OCI-LY7 (cell line): ENCODE measurements at regions not wholly inside any gene's neighbourhood (a gene's known extent, or its start where the extent isn't known, plus 50 kb on each side); places are given as distances from the start of the nearest gene placed in this dataset.

ENCODE experiments used
- BruUV-seq: library from RNA; stranded (reverse); fragments of 400-500 nt; replicated peaks from 2 replicates; lab custom pipeline; 2021; lab: Mats Ljungman, UMichigan
- CTCF ChIA-PET: fragments of 300-600 bp; sonication (Branson Sonifier 250); formaldehyde crosslinking; loops from one replicate; lab custom pipeline; 2022; ENCODE audit warnings: antibody characterized with exemption; ENCODE audit not compliant: unreplicated experiment; lab: Charles Lee
- POLR2A ChIA-PET: fragments of 300-600 bp; sonication (Branson Sonifier 250); formaldehyde crosslinking; loops from one replicate; lab custom pipeline; 2022; ENCODE audit warnings: antibody characterized with exemption; lab: Charles Lee
- DNase-seq: peaks from one replicate; pipeline ENCODE4 v3.0.0-alpha.2; 2015; ENCODE audit warnings: low spot score
- H2AFZ ChIP-seq: fragments of 200-600 bp; sonication (generic), shearing (Covaris generic); 2 replicates; pipeline ENCODE4 v1.6.1; 2014; ENCODE audit warnings: mild to moderate bottlenecking, antibody characterized with exemption, low read length, moderate library complexity
- H3K27ac ChIP-seq: fragments of 200-600 bp; sonication (generic); 2 replicates; pipeline ENCODE4 v1.5.1; 2014; ENCODE audit warnings: mixed run types, low read depth, mild to moderate bottlenecking, moderate library complexity, low read length, inconsistent platforms; ENCODE audit not compliant: poor library complexity, severe bottlenecking
- H3K36me3 ChIP-seq: fragments of 200-600 bp; sonication (generic); 2 replicates; pipeline ENCODE4 v1.6.1; 2014; ENCODE audit warnings: mild to moderate bottlenecking, antibody characterized with exemption, low read length, moderate library complexity, mixed read lengths; ENCODE audit not compliant: insufficient read depth
- H3K4me1 ChIP-seq: fragments of 200-600 bp; sonication (generic); 2 replicates; pipeline ENCODE4 v1.5.1; 2014; ENCODE audit warnings: mild to moderate bottlenecking, low read length; ENCODE audit not compliant: insufficient read depth, poor library complexity, severe bottlenecking
- H3K4me2 ChIP-seq: fragments of 200-600 bp; sonication (generic); 2 replicates; pipeline ENCODE4 v1.6.1; 2014; ENCODE audit warnings: mild to moderate bottlenecking, low read length
- H3K4me3 ChIP-seq: fragments of 200-600 bp; sonication (generic); 2 replicates; pipeline ENCODE4 v1.5.1; 2014; ENCODE audit warnings: mild to moderate bottlenecking, low read depth, low read length; ENCODE audit not compliant: poor library complexity, severe bottlenecking
- H3K79me2 ChIP-seq: fragments of 200-600 bp; sonication (generic); 2 replicates; pipeline ENCODE4 v1.6.1; 2016; ENCODE audit warnings: low read depth, mild to moderate bottlenecking, low read length, moderate library complexity, mixed read lengths; ENCODE audit not compliant: insufficient read depth
- H3K9me2 ChIP-seq: fragments of 200-600 bp; sonication (generic); 2 replicates; pipeline ENCODE4 v1.6.1; 2016; ENCODE audit warnings: mild to moderate bottlenecking, low read length, mixed read lengths; ENCODE audit not compliant: insufficient read depth
- H3K9me3 ChIP-seq: fragments of 200-600 bp; sonication (generic); 2 replicates; pipeline ENCODE4 v1.6.1; 2014; ENCODE audit warnings: mild to moderate bottlenecking, mixed run types, low read length, mixed read lengths
- H4K20me1 ChIP-seq: fragments of 200-600 bp; sonication (generic); 2 replicates; pipeline ENCODE4 v1.6.1; 2014; ENCODE audit warnings: mild to moderate bottlenecking, antibody characterized with exemption, low read length, moderate library complexity, mixed read lengths; ENCODE audit not compliant: insufficient read depth
- EZH2phosphoT487 ChIP-seq: fragments of 200-600 bp; sonication (generic); IDR thresholded peaks from 2 replicates; pipeline ENCODE4 v1.6.1; 2018; ENCODE audit warnings: low read depth, borderline replicate concordance, mild to moderate bottlenecking, mixed run types, antibody characterized with exemption, low read length, moderate library complexity, mixed read lengths
- intact Hi-C: fragments of 100-400 bp; cut with micrococcal nuclease; formaldehyde crosslinking; loops from one replicate; pipeline ENCODE4 v1.10.0; 2022; ENCODE audit not compliant: unreplicated experiment
- TF ChIP-seq, protein P1 (sequence below): fragments of 200-600 bp; sonication (generic); conservative IDR thresholded peaks from 2 replicates; pipeline ENCODE4 v1.5.1; 2014; ENCODE audit warnings: mild to moderate bottlenecking, antibody characterized with exemption, low read length, moderate library complexity, mixed read lengths

DNA sequence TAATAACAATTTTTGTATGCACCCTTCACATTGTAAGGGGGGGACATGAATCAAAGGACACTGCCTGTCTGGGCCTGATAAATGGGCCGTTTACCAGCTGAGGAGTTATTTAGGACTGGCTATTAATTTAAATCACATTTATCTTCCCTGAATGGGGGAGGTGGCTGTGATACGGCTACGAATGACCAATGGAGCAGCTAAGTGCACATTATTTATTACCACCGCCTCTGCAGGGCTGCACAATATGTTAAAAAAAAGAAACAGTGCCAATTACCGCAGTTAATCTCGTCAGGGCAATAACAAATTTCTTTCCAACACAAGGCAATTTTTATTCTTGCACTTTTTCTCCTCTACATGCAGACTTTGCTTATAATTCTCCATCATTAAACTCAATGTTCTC lies 318.4 kb downstream of the IRX2 start:
- H3K36me3 ChIP-seq, result no peaks in the 10 kb centered on the region

DNA sequence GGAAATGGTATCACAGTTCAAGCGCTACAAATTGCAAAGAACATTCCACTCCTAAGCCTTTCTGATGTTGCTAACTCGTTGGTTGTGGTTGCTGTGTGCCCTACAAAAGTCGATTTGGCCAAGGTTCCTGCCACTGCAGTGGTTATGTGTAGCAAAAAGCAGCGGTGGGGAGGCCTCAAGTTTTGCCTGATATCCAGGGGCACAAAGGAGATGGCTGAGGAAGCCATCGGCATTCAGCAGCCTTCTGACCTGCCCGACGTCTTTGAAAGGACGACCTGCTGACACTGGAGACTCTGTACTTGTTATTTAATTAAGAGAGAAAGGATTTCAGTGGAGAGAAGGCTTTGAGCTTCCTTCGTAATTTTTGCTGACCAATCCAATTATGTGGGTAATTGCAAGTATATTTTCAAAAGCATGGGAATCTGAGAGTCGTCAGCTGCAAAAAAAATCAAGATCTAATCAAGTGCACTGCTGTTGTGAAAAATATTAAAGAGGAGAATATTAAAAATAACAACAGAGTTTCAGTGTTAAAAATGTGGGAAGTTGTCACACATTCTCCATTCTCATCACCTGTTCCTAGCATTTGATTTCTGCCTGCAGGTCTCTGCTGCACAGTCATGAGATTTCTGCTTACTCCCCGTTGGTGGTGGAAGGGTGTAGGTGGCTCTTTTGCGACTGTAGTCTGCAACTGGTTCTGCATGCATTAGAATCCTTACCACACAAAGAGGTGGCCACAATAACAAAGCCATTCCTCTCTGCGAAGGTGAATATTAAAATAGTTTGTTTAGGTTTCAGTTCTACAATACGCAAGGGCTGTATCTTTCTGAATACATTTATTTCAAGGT lies 319.2 kb downstream of the IRX2 start:
- Histone ChIP-seq H3K4me2 (no peak overlapping the region), H2AFZ (no peak overlapping the region), H3K27ac (no peak overlapping the region), H3K4me1 (no peaks in the 10 kb centered on the region), H3K4me3 (no peak overlapping the region), H3K36me3 (no peaks in the 10 kb centered on the region), H4K20me1 (no peaks in the 10 kb centered on the region), H3K79me2 (no peaks in the 10 kb centered on the region), H3K9me2 (no peaks in the 10 kb centered on the region), H3K9me3 (no peaks in the 10 kb centered on the region; the same call in 1 of the 2 replicates)
- TF ChIP-seq, protein P1, sequence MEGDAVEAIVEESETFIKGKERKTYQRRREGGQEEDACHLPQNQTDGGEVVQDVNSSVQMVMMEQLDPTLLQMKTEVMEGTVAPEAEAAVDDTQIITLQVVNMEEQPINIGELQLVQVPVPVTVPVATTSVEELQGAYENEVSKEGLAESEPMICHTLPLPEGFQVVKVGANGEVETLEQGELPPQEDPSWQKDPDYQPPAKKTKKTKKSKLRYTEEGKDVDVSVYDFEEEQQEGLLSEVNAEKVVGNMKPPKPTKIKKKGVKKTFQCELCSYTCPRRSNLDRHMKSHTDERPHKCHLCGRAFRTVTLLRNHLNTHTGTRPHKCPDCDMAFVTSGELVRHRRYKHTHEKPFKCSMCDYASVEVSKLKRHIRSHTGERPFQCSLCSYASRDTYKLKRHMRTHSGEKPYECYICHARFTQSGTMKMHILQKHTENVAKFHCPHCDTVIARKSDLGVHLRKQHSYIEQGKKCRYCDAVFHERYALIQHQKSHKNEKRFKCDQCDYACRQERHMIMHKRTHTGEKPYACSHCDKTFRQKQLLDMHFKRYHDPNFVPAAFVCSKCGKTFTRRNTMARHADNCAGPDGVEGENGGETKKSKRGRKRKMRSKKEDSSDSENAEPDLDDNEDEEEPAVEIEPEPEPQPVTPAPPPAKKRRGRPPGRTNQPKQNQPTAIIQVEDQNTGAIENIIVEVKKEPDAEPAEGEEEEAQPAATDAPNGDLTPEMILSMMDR, result no peak
- no peak for TF ChIP-seq EZH2phosphoT487
- BruUV-seq, result no TSS peak
- intact Hi-C loops, result no loop called here
- no peak for DNase-seq
- POLR2A ChIA-PET, result no interaction called here
- CTCF ChIA-PET, result no interaction called here

More for the DNA sequence above, 318.4 kb downstream of the IRX2 start:
- Histone ChIP-seq H3K9me3 (no peaks in the 10 kb centered on the region; the same call in 1 of the 2 replicates), H3K4me2 (no peak overlapping the region), H4K20me1 (no peaks in the 10 kb centered on the region), H3K79me2 (no peaks in the 10 kb centered on the region), H3K4me1 (no peaks in the 10 kb centered on the region), H3K4me3 (no peak overlapping the region), H3K9me2 (no peaks in the 10 kb centered on the region), H3K27ac (no peak overlapping the region), H2AFZ (no peak overlapping the region)
- BruUV-seq, result no TSS peak
- TF ChIP-seq, protein P1, result no peak
- no peak for TF ChIP-seq EZH2phosphoT487
- POLR2A ChIA-PET, result no interaction called here
- intact Hi-C loops, result no loop called here
- no peak for DNase-seq
- CTCF ChIA-PET, result no interaction called here

DNA sequence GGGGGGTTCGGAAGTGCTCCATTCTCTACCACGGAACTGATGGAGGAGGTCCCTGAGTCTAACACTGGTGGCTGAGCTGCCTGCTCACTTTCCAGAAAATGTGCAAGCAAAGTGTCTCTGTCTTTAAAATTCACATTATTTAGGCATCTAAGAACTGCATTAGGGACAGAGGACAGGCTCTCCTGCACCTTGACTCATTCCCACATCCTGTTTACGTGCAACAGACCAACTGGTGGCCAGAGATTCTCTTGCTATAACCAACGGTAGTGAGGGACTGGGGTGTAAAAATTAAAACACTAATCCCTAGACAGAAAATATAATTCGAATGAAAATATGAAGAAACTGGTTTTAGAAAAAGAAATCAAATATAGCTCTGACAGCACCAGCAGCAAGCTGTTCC lies 320.9 kb downstream of the IRX2 start:
- Histone ChIP-seq H4K20me1 (no peaks in the 10 kb centered on the region), H3K4me1 (no peaks in the 10 kb centered on the region), H3K9me2 (no peaks in the 10 kb centered on the region), H2AFZ (no peak overlapping the region), H3K79me2 (no peaks in the 10 kb centered on the region), H3K9me3 (no peaks in the 10 kb centered on the region; the same call in 1 of the 2 replicates), H3K4me2 (no peak overlapping the region), H3K4me3 (no peak overlapping the region), H3K27ac (no peak overlapping the region), H3K36me3 (no peaks in the 10 kb centered on the region)
- intact Hi-C loops, result no loop called here
- ChIA-PET POLR2A (no interaction called here), CTCF (no interaction called here)
- no peak for TF ChIP-seq EZH2phosphoT487
- TF ChIP-seq, protein P1, result no peak
- BruUV-seq, result no TSS peak
- no peak for DNase-seq
